ENCODE measurements at regions not wholly inside any gene's neighbourhood (a gene's known extent, or its start where the extent isn't known, plus 50 kb on each side); places are given as distances from the start of the nearest gene placed in this dataset.

DNA sequence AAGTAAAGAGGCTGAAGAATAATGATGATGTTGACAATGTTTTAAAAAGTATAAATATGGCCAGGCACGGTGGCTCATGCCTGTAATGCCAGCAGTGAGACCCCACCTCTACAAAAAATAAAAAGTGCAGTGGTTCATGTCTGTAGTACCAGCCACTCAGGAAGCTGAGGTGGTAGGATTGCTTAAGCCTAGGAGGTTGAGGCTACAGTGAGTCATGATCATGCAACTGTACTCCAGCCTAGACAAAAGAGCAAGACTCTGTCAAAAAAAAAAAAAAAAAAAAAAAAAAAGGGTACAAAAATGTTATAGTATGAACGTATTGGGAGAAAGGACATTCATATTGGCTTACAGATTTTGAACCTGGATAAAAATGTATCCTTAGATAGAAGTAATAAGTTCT lies 543.1 kb upstream of the IRAK1BP1 start:
- H3K36me3 ChIP-seq (ENCODE audit: control insufficient read depth, insufficient read depth, low read length), result no peaks in the 10 kb centered on the region
- DNase-seq (ENCODE audit: low read depth), result no peak
- no peak for TF ChIP-seq CTCF (IDR thresholded peaks at IDR 0.05; ENCODE audit: insufficient read depth, low read length, poor library complexity, severe bottlenecking)
- H3K27me3 ChIP-seq (ENCODE audit: control insufficient read depth, insufficient read depth, low read length), result no peaks in the 10 kb centered on the region
- no peak overlapping the region for H3K4me3 ChIP-seq (ENCODE audit: low read depth, low read length)

DNA sequence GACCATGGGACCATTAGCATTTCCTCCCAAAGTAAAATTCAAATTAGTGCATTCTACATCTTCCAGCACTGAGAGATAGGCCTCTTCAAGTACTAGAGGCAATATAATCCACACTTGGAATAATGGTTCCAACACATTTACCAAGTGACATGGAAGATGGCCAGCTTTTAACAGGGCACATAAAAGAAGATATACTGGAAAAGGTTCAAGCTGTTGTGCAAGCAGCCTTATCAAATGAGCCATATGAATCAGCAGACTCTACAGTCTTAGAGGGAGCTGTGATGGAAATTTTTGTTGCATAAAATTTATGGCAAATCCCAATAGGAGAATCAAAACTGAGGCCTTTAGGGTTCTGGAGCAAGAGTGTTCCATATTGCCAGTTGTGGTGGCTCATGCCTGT lies 526.6 kb upstream of the IRAK1BP1 start:
- Histone ChIP-seq H3K4me3 (ENCODE audit: low read depth, low read length) (no peak overlapping the region), H3K36me3 (ENCODE audit: control insufficient read depth, insufficient read depth, low read length) (no peaks in the 10 kb centered on the region), H3K27me3 (ENCODE audit: control insufficient read depth, insufficient read depth, low read length) (no peaks in the 10 kb centered on the region)
- no peak for DNase-seq (ENCODE audit: low read depth)
- TF ChIP-seq CTCF (IDR thresholded peaks at IDR 0.05; ENCODE audit: insufficient read depth, low read length, poor library complexity, severe bottlenecking), result no peak

GRCh38 chr6:78345882-78346281 lies 521.5 kb upstream of the IRAK1BP1 start:
- no peak for TF ChIP-seq CTCF (IDR thresholded peaks at IDR 0.05; ENCODE audit: insufficient read depth, low read length, poor library complexity, severe bottlenecking)
- Histone ChIP-seq H3K4me3 (ENCODE audit: low read depth, low read length) (no peak overlapping the region), H3K27me3 (ENCODE audit: control insufficient read depth, insufficient read depth, low read length) (no peaks in the 10 kb centered on the region), H3K36me3 (ENCODE audit: control insufficient read depth, insufficient read depth, low read length) (no peaks in the 10 kb centered on the region)
- no peak for DNase-seq (ENCODE audit: low read depth)

DNA sequence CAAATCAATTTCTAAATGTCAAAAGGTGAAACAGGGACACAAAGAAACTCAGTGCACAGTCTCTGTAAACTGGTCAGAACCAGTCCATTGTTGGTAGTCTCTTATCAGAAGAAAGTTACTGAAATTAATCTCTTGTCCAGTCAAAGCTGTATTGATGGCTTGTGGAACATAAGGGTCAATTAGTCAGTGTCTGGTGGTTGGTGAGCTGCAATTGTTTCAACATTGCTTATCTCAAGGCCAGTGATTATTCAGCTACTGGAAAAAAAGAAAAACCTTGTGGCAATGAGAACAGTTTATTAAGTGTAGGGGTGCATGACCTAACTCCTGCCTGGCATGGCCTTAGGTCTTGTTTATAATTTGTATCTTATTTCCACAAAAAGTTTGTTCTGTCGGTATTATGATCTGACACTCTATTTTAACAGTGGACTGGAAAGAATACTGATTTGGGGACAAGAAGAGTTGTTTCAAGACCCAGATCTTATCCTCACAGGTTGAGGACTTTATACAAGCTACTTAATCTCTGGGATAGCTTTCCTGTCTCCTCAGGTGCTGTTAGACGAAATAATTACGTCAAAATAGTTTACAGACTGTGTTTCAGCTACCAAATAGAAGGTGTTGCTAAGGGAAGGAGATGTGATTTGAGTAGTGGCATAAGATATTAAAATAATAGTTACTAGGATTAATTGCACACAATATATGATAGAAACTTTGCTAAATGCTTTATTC lies 520.0 kb upstream of the IRAK1BP1 start:
- H3K36me3 ChIP-seq (ENCODE audit: control insufficient read depth, insufficient read depth, low read length), result no peaks in the 10 kb centered on the region
- H3K4me3 ChIP-seq (ENCODE audit: low read depth, low read length), result no peak overlapping the region
- DNase-seq (ENCODE audit: low read depth), result no peak
- H3K27me3 ChIP-seq (ENCODE audit: control insufficient read depth, insufficient read depth, low read length), result no peaks in the 10 kb centered on the region
- TF ChIP-seq CTCF (IDR thresholded peaks at IDR 0.05; ENCODE audit: insufficient read depth, low read length, poor library complexity, severe bottlenecking), result no peak

DNA sequence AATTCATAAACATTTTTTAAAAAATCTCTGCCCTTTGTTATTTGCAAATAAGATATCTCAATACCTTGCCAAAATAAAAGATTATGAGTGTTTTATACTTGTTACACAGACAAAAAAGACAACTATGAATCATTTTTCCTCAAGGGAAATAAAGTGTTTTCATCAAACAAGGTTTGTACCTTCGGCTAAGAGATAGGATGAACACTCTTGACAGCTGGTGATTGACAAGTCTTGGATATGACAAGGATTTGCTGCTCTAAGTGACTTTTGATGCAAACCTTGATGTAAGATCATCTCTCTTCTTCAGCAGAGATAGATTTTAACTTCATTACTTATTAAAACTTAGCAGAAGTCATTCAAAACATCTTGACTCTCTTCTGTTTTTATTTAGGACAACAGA lies 514.3 kb upstream of the IRAK1BP1 start:
- Histone ChIP-seq H3K36me3 (ENCODE audit: control insufficient read depth, insufficient read depth, low read length) (no peaks in the 10 kb centered on the region), H3K27me3 (ENCODE audit: control insufficient read depth, insufficient read depth, low read length) (no peaks in the 10 kb centered on the region), H3K4me3 (ENCODE audit: low read depth, low read length) (no peak overlapping the region)
- DNase-seq (ENCODE audit: low read depth), result no peak
- TF ChIP-seq CTCF (IDR thresholded peaks at IDR 0.05; ENCODE audit: insufficient read depth, low read length, poor library complexity, severe bottlenecking), result no peak

DNA sequence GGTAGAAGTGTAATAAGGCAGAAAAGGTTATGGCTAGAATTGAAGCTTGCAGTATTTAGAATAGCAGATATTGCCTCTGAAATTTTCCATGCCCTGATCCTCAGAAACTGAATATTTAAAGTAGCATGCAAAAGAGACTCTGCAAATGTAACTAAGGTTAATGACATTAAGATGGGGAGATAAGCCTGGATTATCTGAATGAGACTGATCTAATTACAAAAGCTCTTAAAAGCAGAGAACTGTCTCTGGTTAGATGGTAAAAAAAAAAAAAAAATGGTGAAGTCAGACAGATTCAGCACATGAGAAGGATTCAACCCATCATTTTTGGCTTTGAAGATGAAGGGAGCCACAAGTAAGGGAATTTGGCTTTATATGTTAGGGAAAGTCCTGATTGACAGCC lies 503.7 kb upstream of the IRAK1BP1 start:
- no peaks in the 10 kb centered on the region for H3K27me3 ChIP-seq (ENCODE audit: control insufficient read depth, insufficient read depth, low read length)
- DNase-seq (ENCODE audit: low read depth), result no peak
- H3K4me3 ChIP-seq (ENCODE audit: low read depth, low read length), result no peak overlapping the region
- no peak for TF ChIP-seq CTCF (IDR thresholded peaks at IDR 0.05; ENCODE audit: insufficient read depth, low read length, poor library complexity, severe bottlenecking)
- no peaks in the 10 kb centered on the region for H3K36me3 ChIP-seq (ENCODE audit: control insufficient read depth, insufficient read depth, low read length)
